ENCODE measurements at regions not wholly inside any gene's neighbourhood (a gene's known extent, or its start where the extent isn't known, plus 50 kb on each side); places are given as distances from the start of the nearest gene placed in this dataset.
"Not testable (repeated sequence)": the region's sequence is repeated elsewhere in the genome, so short reads cannot be mapped to it uniquely, and the experiment has no call there.

DNA sequence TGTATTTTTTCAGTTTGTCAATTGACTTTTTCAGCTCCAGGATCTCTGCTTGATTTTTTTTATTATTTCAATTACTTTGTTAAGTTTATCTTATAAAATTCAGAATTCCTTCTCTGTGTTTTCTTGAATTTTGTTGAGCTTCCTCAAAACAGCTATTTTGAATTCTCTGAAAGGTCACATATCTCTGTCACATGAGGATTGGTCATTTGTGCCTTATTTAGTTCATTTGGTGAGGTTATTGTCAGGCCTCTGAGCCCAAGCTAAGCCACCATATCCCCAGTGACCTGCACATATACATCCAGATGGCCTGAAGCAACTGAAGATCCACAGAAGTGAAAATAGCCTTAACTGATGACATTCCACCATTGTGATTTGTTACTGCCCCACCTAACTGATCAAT lies 98.4 kb upstream of the SETMAR start:
- TF ChIP-seq CTCF, POLR2A (IDR thresholded peaks at IDR 0.05): not testable (repeated sequence)

All from testis (tissue), 2 donors.